SK-N-SH (cell line): ENCODE measurements at regions not wholly inside any gene's neighbourhood (a gene's known extent, or its start where the extent isn't known, plus 50 kb on each side); places are given as distances from the start of the nearest gene placed in this dataset.

Experiments
- CTCF ChIA-PET: fragments of 300-600, 350-600 bp; formaldehyde crosslinking; extraction: SDS; loops from one replicate; lab custom pipeline; 2021; lab: Yijun Ruan, JAX
- POLR2A ChIA-PET: fragments of 350-600 bp; sonication (Branson Sonifier 250); formaldehyde crosslinking; extraction: SDS; loops from one replicate; lab custom pipeline; 2020; ENCODE audit warnings: antibody characterized with exemption, inconsistent platforms; lab: Yijun Ruan, JAX
- DNase-seq: peaks from one replicate; pipeline ENCODE4 v3.0.0; 2012
- H2AFZ ChIP-seq: fragments of 200-600 bp; sonication (generic); 2 replicates; pipeline ENCODE4 v1.8.1; 2016; ENCODE audit warnings: antibody characterized with exemption, mild to moderate bottlenecking, low read depth
- H3F3A ChIP-seq: fragments of 200-600 bp; sonication (generic); replicated peaks from 2 replicates; pipeline ENCODE3; 2016; ENCODE audit warnings: antibody characterized with exemption, mild to moderate bottlenecking; ENCODE audit not compliant: insufficient read depth
- H3K27ac ChIP-seq, 2 experiments: fragments of 200-500 bp in 1 of 2; fragments of 200-600 bp in 1 of 2; sonication (Bioruptor generic) in 1 of 2; sonication (generic), shearing (Covaris generic) in 1 of 2; 2 replicates each; pipeline versions ENCODE4 v1.5.1 to v1.6.1; 2014 to 2016; ENCODE audit warnings: low read depth in 2 of 2, inconsistent platforms in 1 of 2, low read length in 1 of 2, mild to moderate bottlenecking in 1 of 2, mixed read lengths in 1 of 2
- H3K27me3 ChIP-seq: fragments of 200-600 bp; sonication (generic), shearing (Covaris generic); 2 replicates; pipeline ENCODE4 v1.6.1; 2016; ENCODE audit warnings: mixed run types; ENCODE audit not compliant: insufficient read depth
- H3K36me3 ChIP-seq, 2 experiments: fragments of 200-500 bp in 1 of 2; fragments of 200-600 bp in 1 of 2; sonication (Bioruptor generic) in 1 of 2; sonication (generic) in 1 of 2; replicated peaks in 1 of 2; 2 replicates each; pipeline versions ENCODE3 to v1.5.1; 2014 to 2016; ENCODE audit warnings: low read length in 1 of 2, mild to moderate bottlenecking in 1 of 2; ENCODE audit not compliant: insufficient read depth in 2 of 2, control insufficient read depth in 1 of 2
- H3K4me1 ChIP-seq, 2 experiments: fragments of 200-500 bp in 1 of 2; fragments of 200-600 bp in 1 of 2; sonication (Bioruptor generic) in 1 of 2; sonication (generic), shearing (Covaris generic) in 1 of 2; 2 replicates each; pipeline versions ENCODE4 v1.5.1 to v1.6.1; 2014 to 2016; ENCODE audit warnings: low read depth in 1 of 2, low read length in 1 of 2, mixed run types in 1 of 2; ENCODE audit not compliant: insufficient read depth in 2 of 2, control insufficient read depth in 1 of 2
- H3K4me2 ChIP-seq: fragments of 200-600 bp; sonication (generic), shearing (Covaris generic); 2 replicates; pipeline ENCODE4 v1.6.1; 2017; ENCODE audit warnings: mixed run types
- H3K4me3 ChIP-seq, 2 experiments: fragments of 200-500 bp in 1 of 2; fragments of 200-600 bp in 1 of 2; sonication (Bioruptor generic) in 1 of 2; sonication (generic), shearing (Covaris generic) in 1 of 2; 2 replicates each; pipeline versions ENCODE4 v1.5.1 to v1.8.1; 2014 to 2016; ENCODE audit warnings: low read depth in 2 of 2, inconsistent platforms in 1 of 2, low read length in 1 of 2, mild to moderate bottlenecking in 1 of 2, mixed read lengths in 1 of 2, moderate library complexity in 1 of 2
- H3K79me2 ChIP-seq: fragments of 200-600 bp; sonication (generic); 2 replicates; pipeline ENCODE4 v1.8.1; 2017; ENCODE audit warnings: mild to moderate bottlenecking; ENCODE audit not compliant: insufficient read depth
- H3K9ac ChIP-seq: fragments of 200-600 bp; sonication (generic); 2 replicates; pipeline ENCODE4 v1.6.1; 2017; ENCODE audit warnings: mixed run types
- H3K9me2 ChIP-seq: fragments of 200-600 bp; sonication (generic); 2 replicates; pipeline ENCODE4 v1.6.1; 2017; ENCODE audit warnings: mixed run types
- H3K9me3 ChIP-seq: fragments of 200-600 bp; sonication (generic); 2 replicates; pipeline ENCODE4 v1.6.1; 2017; ENCODE audit warnings: mixed run types, mild to moderate bottlenecking, moderate library complexity
- H4K20me1 ChIP-seq: fragments of 200-600 bp; sonication (generic); 2 replicates; pipeline ENCODE4 v1.6.1; 2017; ENCODE audit warnings: mild to moderate bottlenecking, mixed run types; ENCODE audit not compliant: insufficient read depth
- CHD2 ChIP-seq: fragments of 150-350 bp; IDR thresholded peaks from 2 replicates; pipeline ENCODE4 v1.6.1; 2018; ENCODE audit warnings: low read length; ENCODE audit not compliant: partially characterized antibody
- CTCF ChIP-seq: fragments of 200-600 bp; sonication (generic); IDR thresholded peaks from 2 replicates; pipeline ENCODE4 v1.6.1; 2017; ENCODE audit warnings: antibody characterized with exemption, mild to moderate bottlenecking, moderate library complexity
- ELF1 ChIP-seq: IDR thresholded peaks from 2 replicates; pipeline ENCODE4 v1.4.0; 2012
- EP300 ChIP-seq, 2 experiments: IDR thresholded peaks; 2 replicates each; pipeline versions ENCODE4 v1.4.0 to v1.6.1; 2012; ENCODE audit warnings: borderline replicate concordance in 1 of 2, low read depth in 1 of 2, low read length in 1 of 2
- EZH2phosphoT487 ChIP-seq: fragments of 200-600 bp; sonication (generic); IDR thresholded peaks from 2 replicates; pipeline ENCODE4 v1.6.1; 2017; ENCODE audit warnings: low read depth, mixed run types, mild to moderate bottlenecking, antibody characterized with exemption, moderate library complexity, borderline replicate concordance
- FOSL2 ChIP-seq: IDR thresholded peaks from 2 replicates; pipeline ENCODE4 v1.4.0; 2012; ENCODE audit warnings: low read depth, mild to moderate bottlenecking, moderate library complexity, borderline replicate concordance
- FOXJ3 ChIP-seq: sonication (generic); formaldehyde crosslinking; IDR thresholded peaks from 2 replicates; pipeline ENCODE4 v1.5.1; 2020; ENCODE audit warnings: mild to moderate bottlenecking, missing genetic modification reagents
- FOXM1 ChIP-seq: IDR thresholded peaks from 2 replicates; pipeline ENCODE4 v1.4.0; 2012; ENCODE audit warnings: low read depth, mild to moderate bottlenecking
- GABPA ChIP-seq: IDR thresholded peaks from 2 replicates; pipeline ENCODE4 v1.4.0; 2012; ENCODE audit warnings: low read depth, mild to moderate bottlenecking
- MXI1 ChIP-seq: IDR thresholded peaks from 2 replicates; pipeline ENCODE4 v1.6.1; 2012; ENCODE audit warnings: mild to moderate bottlenecking, low read depth, low read length, improper control_type of control experiment
- NFIC ChIP-seq: IDR thresholded peaks from 2 replicates; pipeline ENCODE4 v1.4.0; 2012; ENCODE audit warnings: borderline replicate concordance
- POLR2AphosphoS5 ChIP-seq: IDR thresholded peaks from 2 replicates; pipeline ENCODE4 v1.6.1; 2012; ENCODE audit warnings: low read depth, low read length
- RAD21 ChIP-seq: IDR thresholded peaks from 2 replicates; pipeline ENCODE4 v1.6.1; 2012; ENCODE audit warnings: mild to moderate bottlenecking, low read length
- RFX5 ChIP-seq: IDR thresholded peaks from 2 replicates; pipeline ENCODE4 v1.6.1; 2012; ENCODE audit warnings: mild to moderate bottlenecking, improper control_type of control experiment, low read length
- SIN3A ChIP-seq: IDR thresholded peaks from 2 replicates; pipeline ENCODE4 v1.6.1; 2012; ENCODE audit warnings: low read depth, mild to moderate bottlenecking, low read length, moderate library complexity, borderline replicate concordance
- SMC3 ChIP-seq: IDR thresholded peaks from 2 replicates; pipeline ENCODE4 v1.6.1; 2012; ENCODE audit warnings: low read depth, low read length, improper control_type of control experiment
- TCF12 ChIP-seq: IDR thresholded peaks from 2 replicates; pipeline ENCODE4 v1.4.0; 2012
- TEAD4 ChIP-seq: IDR thresholded peaks from 2 replicates; pipeline ENCODE4 v1.4.0; 2012; ENCODE audit warnings: mild to moderate bottlenecking, borderline replicate concordance; ENCODE audit not compliant: insufficient read depth
- YY1 ChIP-seq: IDR thresholded peaks from 2 replicates; pipeline ENCODE4 v1.4.0; 2012; ENCODE audit warnings: low read depth, mild to moderate bottlenecking
- WGBS: methylation state at CpG from one replicate; pipeline ENCODE4 v1.1.6; 2017; ENCODE audit warnings: low lambda C conversion rate; 5-methylcytosine and 5-hydroxymethylcytosine counted together
- TF ChIP-seq, protein P1 (sequence below): IDR thresholded peaks from 2 replicates; pipeline ENCODE4 v1.4.0; 2012; ENCODE audit warnings: low read depth, borderline replicate concordance
- TF ChIP-seq, protein P2 (sequence below): IDR thresholded peaks from 2 replicates; pipeline ENCODE4 v1.4.0; 2012; ENCODE audit warnings: low read depth, borderline replicate concordance
- TF ChIP-seq, protein P3 (sequence below): IDR thresholded peaks from 2 replicates; pipeline ENCODE4; 2012

DNA sequence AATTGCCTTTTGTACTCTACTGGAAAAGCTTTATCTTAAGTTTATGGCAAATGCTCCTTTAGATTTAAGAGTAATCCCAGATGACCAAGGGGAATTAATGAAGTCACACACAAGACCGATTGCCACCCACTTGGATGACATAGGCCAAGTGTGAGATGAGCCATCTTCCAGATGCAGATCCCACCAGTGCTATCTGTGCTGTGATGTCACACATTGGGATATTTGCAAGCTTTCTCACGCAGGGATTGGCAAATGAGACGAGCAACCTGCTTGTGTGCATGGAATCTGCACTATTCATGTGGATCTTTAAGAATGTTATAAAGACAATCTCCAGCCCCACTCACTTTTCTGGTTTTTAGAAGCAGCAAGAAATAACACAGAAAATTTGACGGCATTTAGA, 602.1 kb upstream of the TMEM132C start (continued):
- TF ChIP-seq SIN3A (no peak), GABPA (no peak), RFX5 (no peak), NFIC (no peak), RAD21 (no peak)

DNA sequence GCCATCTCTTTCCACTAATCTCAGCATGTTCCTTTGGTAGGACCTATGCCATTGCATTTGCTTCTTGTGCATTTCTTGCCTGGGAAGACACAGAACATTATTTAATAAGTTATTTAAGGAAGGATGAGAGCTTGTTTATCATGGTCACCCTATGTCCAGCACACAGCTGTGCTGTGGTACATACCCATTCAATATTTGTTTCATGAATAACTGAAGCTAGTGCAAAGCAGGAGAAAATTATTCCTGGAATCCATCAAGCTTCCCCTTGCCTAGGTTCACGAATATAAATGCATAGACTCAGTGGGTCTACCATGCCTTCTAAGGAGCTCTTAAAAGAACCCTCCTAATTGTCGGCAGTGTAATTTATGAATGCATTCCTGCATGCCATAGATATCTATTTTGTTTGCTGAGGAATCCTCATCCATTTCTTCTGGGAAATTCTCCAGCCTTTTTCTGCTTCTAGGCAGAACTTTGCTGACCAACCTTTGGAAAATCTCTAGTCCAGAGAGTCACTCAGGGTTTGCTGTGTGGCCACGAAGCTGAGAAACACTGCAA, 599.8 kb upstream of the TMEM132C start:
- Histone ChIP-seq H3K27me3 (no peaks in the 10 kb centered on the region), H3K9me2 (no peaks in the 10 kb centered on the region), H3K79me2 (no peaks in the 10 kb centered on the region), H2AFZ (no peak overlapping the region), H4K20me1 (no peaks in the 10 kb centered on the region), H3K36me3 (no peaks in the 10 kb centered on the region), H3K4me3 (no peak overlapping the region), H3K9ac (no peak overlapping the region), H3F3A (no peaks in the 10 kb centered on the region)
- WGBS, result 9% methylated on average over 3 of the region's 3 CpGs
- DNase-seq, result no peak
- TF ChIP-seq, protein P1, sequence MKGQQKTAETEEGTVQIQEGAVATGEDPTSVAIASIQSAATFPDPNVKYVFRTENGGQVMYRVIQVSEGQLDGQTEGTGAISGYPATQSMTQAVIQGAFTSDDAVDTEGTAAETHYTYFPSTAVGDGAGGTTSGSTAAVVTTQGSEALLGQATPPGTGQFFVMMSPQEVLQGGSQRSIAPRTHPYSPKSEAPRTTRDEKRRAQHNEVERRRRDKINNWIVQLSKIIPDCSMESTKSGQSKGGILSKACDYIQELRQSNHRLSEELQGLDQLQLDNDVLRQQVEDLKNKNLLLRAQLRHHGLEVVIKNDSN, result no peak
- TF ChIP-seq MXI1, result no peak
- TF ChIP-seq SIN3A, result no peak
- no peak for TF ChIP-seq FOSL2
- no peak for TF ChIP-seq YY1
- TF ChIP-seq, protein P2, sequence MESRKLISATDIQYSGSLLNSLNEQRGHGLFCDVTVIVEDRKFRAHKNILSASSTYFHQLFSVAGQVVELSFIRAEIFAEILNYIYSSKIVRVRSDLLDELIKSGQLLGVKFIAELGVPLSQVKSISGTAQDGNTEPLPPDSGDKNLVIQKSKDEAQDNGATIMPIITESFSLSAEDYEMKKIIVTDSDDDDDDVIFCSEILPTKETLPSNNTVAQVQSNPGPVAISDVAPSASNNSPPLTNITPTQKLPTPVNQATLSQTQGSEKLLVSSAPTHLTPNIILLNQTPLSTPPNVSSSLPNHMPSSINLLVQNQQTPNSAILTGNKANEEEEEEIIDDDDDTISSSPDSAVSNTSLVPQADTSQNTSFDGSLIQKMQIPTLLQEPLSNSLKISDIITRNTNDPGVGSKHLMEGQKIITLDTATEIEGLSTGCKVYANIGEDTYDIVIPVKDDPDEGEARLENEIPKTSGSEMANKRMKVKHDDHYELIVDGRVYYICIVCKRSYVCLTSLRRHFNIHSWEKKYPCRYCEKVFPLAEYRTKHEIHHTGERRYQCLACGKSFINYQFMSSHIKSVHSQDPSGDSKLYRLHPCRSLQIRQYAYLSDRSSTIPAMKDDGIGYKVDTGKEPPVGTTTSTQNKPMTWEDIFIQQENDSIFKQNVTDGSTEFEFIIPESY, result no peak
- no peak for TF ChIP-seq POLR2AphosphoS5
- TF ChIP-seq TEAD4, result no peak
- no peak for TF ChIP-seq FOXJ3 (CRISPR knock-in tag)
- TF ChIP-seq, all 33 proteins: peak for 0
- Histone ChIP-seq H3K9me3 (no peaks in the 10 kb centered on the region; the same call in 1 of the 2 replicates), H3K4me1 (no peaks in the 10 kb centered on the region), H3K4me2 (no peak overlapping the region), H3K27ac (no peak overlapping the region)
- CTCF ChIA-PET, result interaction anchor here (0.8 to 2.3 kb wide), 2 partner anchors 10 to 31 kb away, joined by 3 to 32 read pairs; no protein-coding TSS in a partner anchor
- POLR2A ChIA-PET, result interaction anchor here (0.6 kb wide), 1 partner anchor 1018 kb away, joined by 4 read pairs; no protein-coding TSS in a partner anchor

DNA sequence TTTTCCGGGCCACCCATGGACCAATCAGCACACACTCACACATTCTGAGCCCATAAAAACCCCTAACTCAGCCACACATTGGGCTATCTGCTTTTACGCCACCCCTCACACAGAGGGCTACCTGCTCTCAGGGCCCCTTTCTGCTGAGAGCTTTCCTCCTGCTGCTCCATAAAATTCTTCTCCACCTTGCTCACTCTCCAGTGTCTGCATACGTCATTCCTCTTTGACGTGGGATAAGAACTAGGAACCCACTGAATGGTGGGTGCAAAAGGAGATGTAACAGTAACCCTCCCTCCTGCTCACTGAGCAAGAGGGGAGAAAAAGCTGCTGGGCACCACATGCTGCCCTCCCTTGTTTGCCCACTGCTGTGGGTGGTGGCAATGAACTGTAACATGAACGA, 596.7 kb upstream of the TMEM132C start:
- H3K27ac ChIP-seq, result no peak overlapping the region
- H3K4me1 ChIP-seq, result no peaks in the 10 kb centered on the region
- H3K36me3 ChIP-seq, result no peaks in the 10 kb centered on the region
- no peaks in the 10 kb centered on the region for H3K79me2 ChIP-seq
- H3F3A ChIP-seq, result no peaks in the 10 kb centered on the region
- no peak overlapping the region for H2AFZ ChIP-seq
- ChIA-PET CTCF (no interaction called here), POLR2A (no interaction called here)
- no peaks in the 10 kb centered on the region for H3K9me2 ChIP-seq
- H3K9ac ChIP-seq, result no peak overlapping the region
- no peak for DNase-seq
- H4K20me1 ChIP-seq, result no peaks in the 10 kb centered on the region
- H3K4me2 ChIP-seq, result no peak overlapping the region
- no peaks in the 10 kb centered on the region; the same call in 1 of the 2 replicates for H3K9me3 ChIP-seq
- no peak overlapping the region for H3K4me3 ChIP-seq
- no peaks in the 10 kb centered on the region for H3K27me3 ChIP-seq
- WGBS, result 47% methylated on average over 5 of the region's 5 CpGs
- TF ChIP-seq GABPA (no peak), SMC3 (no peak), EZH2phosphoT487 (no peak), CTCF (no peak), FOXM1 (no peak), EP300 (IDR thresholded peaks at IDR 0.05; ENCODE audit: borderline replicate concordance in 1 of 2, low read depth in 1 of 2, low read length in 1 of 2) (no peak), POLR2AphosphoS5 (no peak), CHD2 (no peak), TCF12 (no peak), RFX5 (no peak), SIN3A (no peak), ELF1 (no peak)
- TF ChIP-seq, protein P3, sequence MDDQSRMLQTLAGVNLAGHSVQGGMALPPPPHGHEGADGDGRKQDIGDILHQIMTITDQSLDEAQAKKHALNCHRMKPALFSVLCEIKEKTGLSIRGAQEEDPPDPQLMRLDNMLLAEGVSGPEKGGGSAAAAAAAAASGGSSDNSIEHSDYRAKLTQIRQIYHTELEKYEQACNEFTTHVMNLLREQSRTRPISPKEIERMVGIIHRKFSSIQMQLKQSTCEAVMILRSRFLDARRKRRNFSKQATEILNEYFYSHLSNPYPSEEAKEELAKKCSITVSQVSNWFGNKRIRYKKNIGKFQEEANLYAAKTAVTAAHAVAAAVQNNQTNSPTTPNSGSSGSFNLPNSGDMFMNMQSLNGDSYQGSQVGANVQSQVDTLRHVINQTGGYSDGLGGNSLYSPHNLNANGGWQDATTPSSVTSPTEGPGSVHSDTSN, result no peak
